ENCODE measurements at regions not wholly inside any gene's neighbourhood (a gene's known extent, or its start where the extent isn't known, plus 50 kb on each side); places are given as distances from the start of the nearest gene placed in this dataset.

DNA sequence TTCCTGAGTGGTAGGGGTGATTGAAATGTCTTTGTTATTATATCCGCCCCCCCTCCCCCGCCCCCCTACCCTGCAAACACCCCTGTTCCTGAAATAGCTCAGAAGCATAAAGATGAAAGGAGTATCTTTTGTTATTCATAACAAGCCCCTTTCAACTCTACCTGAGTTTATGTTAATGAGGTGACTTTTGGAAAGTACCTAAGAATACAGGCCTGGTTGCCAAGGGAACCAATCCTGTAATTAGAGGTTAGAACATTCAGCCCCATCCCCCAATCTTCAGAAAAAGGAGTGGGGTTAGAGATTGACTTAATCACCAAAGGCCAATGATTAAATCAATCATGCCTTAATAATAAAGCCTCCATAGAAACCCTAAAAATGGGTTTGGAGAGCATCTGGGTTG, 979.2 kb upstream of the GJE1 start:
- Histone ChIP-seq H3K27me3 (ENCODE audit: low read depth) (no peaks in the 10 kb centered on the region), H3K9me3 (no peaks in the 10 kb centered on the region), H3K36me3 (no peaks in the 10 kb centered on the region), H3K27ac (no peak overlapping the region), H3K4me1 (no peaks in the 10 kb centered on the region), H3K4me3 (no peak overlapping the region)
- TF ChIP-seq CTCF (IDR thresholded peaks at IDR 0.05): no peak
- ATAC-seq (no peak), DNase-seq (no peak)
- intact Hi-C loops (cut with DNase I): no loop called here

DNA sequence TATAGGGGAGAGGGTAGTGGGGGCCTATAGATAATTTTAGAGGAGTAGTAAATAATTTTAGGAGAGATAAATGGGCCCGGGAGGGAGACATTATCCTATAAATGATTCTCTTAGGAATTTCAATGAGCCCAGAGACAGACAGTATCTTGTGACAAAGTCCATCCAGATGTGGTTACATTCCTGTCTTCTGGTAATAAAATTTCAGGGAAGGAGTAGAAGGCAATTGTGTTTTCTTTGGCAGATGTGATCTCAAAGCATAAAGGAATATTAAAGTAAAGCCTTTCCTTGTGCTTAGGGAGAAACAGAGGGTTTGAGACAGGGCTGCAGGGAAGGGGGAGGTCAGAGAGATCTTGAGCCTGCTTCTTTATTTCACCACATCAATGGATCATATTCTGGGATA, 979.8 kb upstream of the GJE1 start:
- H3K27me3 ChIP-seq (ENCODE audit: low read depth): no peaks in the 10 kb centered on the region
- no peaks in the 10 kb centered on the region for H3K9me3 ChIP-seq
- no peaks in the 10 kb centered on the region for H3K36me3 ChIP-seq
- no peaks in the 10 kb centered on the region for H3K4me1 ChIP-seq
- DNase-seq (no peak), ATAC-seq (no peak)
- no peak overlapping the region for H3K4me3 ChIP-seq
- no peak for TF ChIP-seq CTCF (IDR thresholded peaks at IDR 0.05)
- no peak overlapping the region for H3K27ac ChIP-seq
- intact Hi-C loops (cut with DNase I): no loop called here

DNA sequence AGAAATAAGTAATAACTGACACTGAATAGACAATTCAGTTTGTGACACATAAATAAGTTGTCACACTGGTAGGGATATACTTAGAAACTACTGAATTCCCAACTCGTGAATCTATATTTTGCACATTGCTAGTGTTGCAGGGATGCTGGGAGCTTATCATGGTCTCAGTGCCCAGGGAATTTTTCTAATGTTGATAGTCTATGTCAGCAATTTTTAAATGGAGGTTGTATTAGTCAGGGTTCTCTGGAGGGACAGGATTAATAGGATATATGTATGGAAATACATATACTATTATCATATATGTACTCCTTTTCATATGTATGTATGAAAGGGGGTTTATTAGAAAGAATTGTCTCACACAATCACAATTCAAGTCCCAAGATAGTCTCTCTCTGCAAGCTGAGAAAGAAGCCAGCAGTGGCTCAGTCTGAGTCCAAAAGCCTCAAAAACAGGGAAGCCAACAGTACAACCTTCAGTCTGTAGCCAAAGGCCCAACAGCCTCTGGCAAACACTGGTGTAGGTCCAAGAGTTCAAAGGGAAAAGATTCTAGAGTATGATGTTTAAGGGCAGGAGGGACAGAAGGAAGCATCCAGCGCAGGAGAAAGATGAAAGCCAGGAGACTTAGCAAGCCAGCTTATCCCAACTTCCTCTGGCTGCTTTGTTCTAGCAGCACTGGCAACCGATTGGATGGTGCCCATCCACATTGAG, 980.9 kb upstream of the GJE1 start:
- TF ChIP-seq CTCF (IDR thresholded peaks at IDR 0.05): no peak
- Histone ChIP-seq H3K4me3 (no peak overlapping the region), H3K27ac (no peak overlapping the region), H3K27me3 (ENCODE audit: low read depth) (no peaks in the 10 kb centered on the region), H3K9me3 (no peaks in the 10 kb centered on the region), H3K4me1 (no peaks in the 10 kb centered on the region), H3K36me3 (no peaks in the 10 kb centered on the region)
- no peak for ATAC-seq
- DNase-seq: no peak
- intact Hi-C loops (cut with DNase I): no loop called here

GRCh38 chr6:141141870-141142269, 990.9 kb upstream of the GJE1 start:
- H3K4me1 ChIP-seq: no peaks in the 10 kb centered on the region

DNA sequence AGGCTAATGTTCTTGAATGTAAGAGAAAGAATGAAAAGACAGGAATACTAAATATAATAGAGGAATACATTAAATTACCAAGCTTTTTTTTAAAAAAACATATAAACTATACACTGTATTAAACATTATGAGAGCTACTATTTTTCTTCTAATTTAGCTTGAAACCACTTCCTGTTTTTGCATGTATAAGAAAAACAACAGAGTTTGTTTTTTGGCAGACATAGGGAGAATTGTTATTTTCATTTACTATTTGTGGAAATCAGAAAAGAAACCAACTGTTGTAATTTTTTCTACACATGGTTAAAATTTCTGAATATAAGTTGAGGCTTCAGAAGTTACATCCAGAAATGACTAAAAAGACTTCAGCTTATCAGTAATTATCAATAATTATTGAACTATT, 991.8 kb upstream of the GJE1 start:
- no peak for ATAC-seq
- intact Hi-C loops (cut with DNase I): no loop called here
- no peak for DNase-seq
- Histone ChIP-seq H3K9me3 (no peaks in the 10 kb centered on the region), H3K4me1 (no peaks in the 10 kb centered on the region), H3K36me3 (no peaks in the 10 kb centered on the region), H3K27ac (no peak overlapping the region), H3K27me3 (ENCODE audit: low read depth) (no peaks in the 10 kb centered on the region), H3K4me3 (no peak overlapping the region)
- TF ChIP-seq CTCF (IDR thresholded peaks at IDR 0.05): no peak

More at GRCh38 chr6:141141870-141142269, 990.9 kb upstream of the GJE1 start:
- Histone ChIP-seq H3K36me3 (no peaks in the 10 kb centered on the region), H3K27ac (no peak overlapping the region), H3K9me3 (no peaks in the 10 kb centered on the region), H3K27me3 (ENCODE audit: low read depth) (no peaks in the 10 kb centered on the region), H3K4me3 (no peak overlapping the region)
- no peak for ATAC-seq
- no peak for TF ChIP-seq CTCF (IDR thresholded peaks at IDR 0.05)
- intact Hi-C loops (cut with DNase I): no loop called here
- no peak for DNase-seq

Data from lower lobe of right lung (tissue), 2 donors.